ENCODE measurements at regions not wholly inside any gene's neighbourhood (a gene's known extent, or its start where the extent isn't known, plus 50 kb on each side); places are given as distances from the start of the nearest gene placed in this dataset.

DNA sequence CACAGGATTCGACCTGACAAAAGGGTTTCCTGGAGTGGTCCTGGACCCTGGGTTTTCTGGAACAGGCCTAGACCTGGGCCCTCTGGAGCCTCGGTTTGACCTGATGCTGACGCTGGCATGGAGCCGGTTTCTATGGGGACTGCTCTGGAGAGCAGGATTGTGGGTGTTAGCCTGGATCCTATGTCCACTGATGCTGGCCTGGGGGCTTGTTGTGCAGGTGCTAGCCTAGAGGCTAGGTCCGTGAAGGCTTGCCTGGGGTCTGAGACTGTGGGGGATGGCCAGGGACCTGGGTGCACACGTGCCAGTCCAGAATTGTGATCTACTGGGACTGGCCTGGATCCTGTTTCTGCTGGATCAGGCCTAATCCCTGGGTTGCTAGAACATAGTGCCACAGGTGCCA lies 173.1 kb downstream of the TMEM47 start:
- TF ChIP-seq ZNF274 (IDR thresholded peaks at IDR 0.05; ENCODE audit: low read depth, low read length) (no peak), EZH2 (IDR thresholded peaks at IDR 0.05) (no peak), CTCF (IDR thresholded peaks at IDR 0.05 in 2 of 3, conservative IDR thresholded peaks at IDR 0.05 in 1 of 3; ENCODE audit: borderline replicate concordance in 1 of 3, insufficient read depth in 1 of 3, low read depth in 2 of 3, low read length in 2 of 3) (no peak), JUND (IDR thresholded peaks at IDR 0.05) (no peak), CEBPB (IDR thresholded peaks at IDR 0.05; ENCODE audit: low read depth) (no peak), SIN3A (IDR thresholded peaks at IDR 0.05; ENCODE audit: low read depth) (no peak), SP1 (IDR thresholded peaks at IDR 0.05; ENCODE audit: low read depth) (no peak), TCF7L2 (IDR thresholded peaks at IDR 0.05; ENCODE audit: borderline replicate concordance, extremely low read depth, insufficient read depth, insufficient read length) (no peak), FOSL1 (IDR thresholded peaks at IDR 0.05; ENCODE audit: low read depth) (no peak), REST (IDR thresholded peaks at IDR 0.05; ENCODE audit: low read depth) (no peak), POLR2A (IDR thresholded peaks at IDR 0.05; ENCODE audit: borderline replicate concordance, extremely low read depth, insufficient read depth, insufficient read length) (no peak)
- TF ChIP-seq, protein P1, sequence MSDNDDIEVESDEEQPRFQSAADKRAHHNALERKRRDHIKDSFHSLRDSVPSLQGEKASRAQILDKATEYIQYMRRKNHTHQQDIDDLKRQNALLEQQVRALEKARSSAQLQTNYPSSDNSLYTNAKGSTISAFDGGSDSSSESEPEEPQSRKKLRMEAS (IDR thresholded peaks at IDR 0.05): no peak

All from HCT116 (cell line).